Uterus (tissue), 3 donors: ENCODE measurements at regions not wholly inside any gene's neighbourhood (a gene's known extent, or its start where the extent isn't known, plus 50 kb on each side); places are given as distances from the start of the nearest gene placed in this dataset.

ENCODE experiments used
- DNase-seq, 2 donors: peaks; one replicate each; pipeline ENCODE4 v3.0.0-alpha.2; 2019 to 2020
- H3K27ac ChIP-seq, 2 donors: fragments of 200-600 bp; sonication (generic); 1 replicate in 1 of 2; 2 replicates in 1 of 2; pipeline ENCODE4 v1.5.1; 2016 to 2018
- H3K27me3 ChIP-seq, 2 donors: fragments of 200-600 bp; sonication (generic); one replicate each; pipeline ENCODE4 v1.5.1; 2018 to 2019; ENCODE audit warnings: control low read depth in 1 of 2
- H3K36me3 ChIP-seq, 2 donors: fragments of 200-600 bp; sonication (generic); one replicate each; pipeline ENCODE4 v1.5.1; 2019; ENCODE audit warnings: control low read depth in 1 of 2
- H3K4me1 ChIP-seq, 2 donors: fragments of 200-600 bp; sonication (generic); one replicate each; pipeline ENCODE4 v1.5.1; 2018 to 2019; ENCODE audit warnings: control low read depth in 1 of 2
- H3K4me3 ChIP-seq, 2 donors: fragments of 200-600 bp; sonication (generic); 1 replicate in 1 of 2; 2 replicates in 1 of 2; pipeline ENCODE4 v1.5.1; 2018 to 2019; ENCODE audit warnings: mild to moderate bottlenecking in 1 of 2
- H3K9me3 ChIP-seq, 2 donors: fragments of 200-600 bp; sonication (generic); one replicate each; pipeline ENCODE4 v1.5.1; 2019; ENCODE audit warnings: control low read depth in 1 of 2
- CTCF ChIP-seq, 4 experiments: fragments of 200-600 bp in 2 of 4; fragments of 450-650 bp in 2 of 4; sonication (generic) in 2 of 4; IDR thresholded peaks; one replicate each; pipeline ENCODE4 v1.5.1; 2016 to 2019; ENCODE audit warnings: antibody characterized with exemption in 4 of 4, mild to moderate bottlenecking in 2 of 4, moderate library complexity in 1 of 4
- POLR2A ChIP-seq, 2 donors: fragments of 450-650 bp; IDR thresholded peaks; one replicate each; pipeline ENCODE4 v1.6.1; 2016; ENCODE audit warnings: antibody characterized with exemption in 2 of 2, mild to moderate bottlenecking in 1 of 2, moderate library complexity in 1 of 2
- intact Hi-C: fragments of 100-400 bp; cut with DNase I; formaldehyde crosslinking; loops from one replicate; pipeline ENCODE4 v1.15.1; 2023; ENCODE audit warnings: low total_unique reads
- donor health status: DM: yes; HTN: yes; CAD: no.

- H3K27me3 ChIP-seq, result no peaks in the 10 kb centered on the region
- H3K36me3 ChIP-seq, result no peaks in the 10 kb centered on the region
- H3K27ac ChIP-seq, result no peak overlapping the region
- no peak for TF ChIP-seq CTCF (IDR thresholded peaks at IDR 0.05)
- no peak for TF ChIP-seq POLR2A (IDR thresholded peaks at IDR 0.05)
- H3K4me1 ChIP-seq, result no peaks in the 10 kb centered on the region
- intact Hi-C loops, result no loop called here
- H3K9me3 ChIP-seq, result no peaks in the 10 kb centered on the region
- H3K4me3 ChIP-seq, result no peak overlapping the region
- no peak for DNase-seq
These were observed 179.0 kb downstream of the ADGRA3 start for GRCh38 chr4:22336822-22337221.

GRCh38 chr4:22334155-22334554, 181.7 kb downstream of the ADGRA3 start:
- no peak for DNase-seq
- no peaks in the 10 kb centered on the region for H3K36me3 ChIP-seq
- no peak overlapping the region for H3K4me3 ChIP-seq
- H3K9me3 ChIP-seq, result no peaks in the 10 kb centered on the region
- intact Hi-C loops, result no loop called here
- no peak overlapping the region for H3K27ac ChIP-seq
- no peaks in the 10 kb centered on the region for H3K27me3 ChIP-seq
- H3K4me1 ChIP-seq, result no peaks in the 10 kb centered on the region
- no peak for TF ChIP-seq CTCF (IDR thresholded peaks at IDR 0.05)
- no peak for TF ChIP-seq POLR2A (IDR thresholded peaks at IDR 0.05)

GRCh38 chr4:22324422-22324821, 191.4 kb downstream of the ADGRA3 start:
- Histone ChIP-seq H3K27ac (peak overlapping the region in 1 of 2 donors; percentile 31), H3K4me3 (no peak overlapping the region), H3K36me3 (no peaks in the 10 kb centered on the region), H3K9me3 (no peaks in the 10 kb centered on the region), H3K27me3 (no peaks in the 10 kb centered on the region), H3K4me1 (no peaks in the 10 kb centered on the region)
- intact Hi-C loops, result no loop called here
- TF ChIP-seq POLR2A (IDR thresholded peaks at IDR 0.05), result no peak
- TF ChIP-seq CTCF (IDR thresholded peaks at IDR 0.05), result no peak
- no peak for DNase-seq

- intact Hi-C loops, result no loop called here
- H3K27me3 ChIP-seq, result no peaks in the 10 kb centered on the region
- no peak overlapping the region for H3K4me3 ChIP-seq
- no peaks in the 10 kb centered on the region for H3K9me3 ChIP-seq
- DNase-seq, result no peak
- H3K27ac ChIP-seq, result peak overlapping the region in 1 of 2 donors; percentile 31
- no peaks in the 10 kb centered on the region for H3K4me1 ChIP-seq
- H3K36me3 ChIP-seq, result no peaks in the 10 kb centered on the region
- TF ChIP-seq POLR2A (IDR thresholded peaks at IDR 0.05) (no peak), CTCF (IDR thresholded peaks at IDR 0.05) (no peak)
These were observed 192.2 kb downstream of the ADGRA3 start for GRCh38 chr4:22323691-22324090.

- peak overlapping the region in 1 of 2 donors; percentile 1 for H3K27ac ChIP-seq
- intact Hi-C loops, result no loop called here
These were observed 192.9 kb downstream of the ADGRA3 start for GRCh38 chr4:22322996-22323395.

More at GRCh38 chr4:22322996-22323395, 192.9 kb downstream of the ADGRA3 start:
- Histone ChIP-seq H3K27me3 (no peaks in the 10 kb centered on the region), H3K4me1 (no peaks in the 10 kb centered on the region), H3K9me3 (no peaks in the 10 kb centered on the region), H3K36me3 (no peaks in the 10 kb centered on the region), H3K4me3 (no peak overlapping the region)
- DNase-seq, result no peak
- TF ChIP-seq POLR2A (IDR thresholded peaks at IDR 0.05), result no peak
- TF ChIP-seq CTCF (IDR thresholded peaks at IDR 0.05), result no peak
